HL-60 (cell line): ENCODE measurements at regions not wholly inside any gene's neighbourhood (a gene's known extent, or its start where the extent isn't known, plus 50 kb on each side); places are given as distances from the start of the nearest gene placed in this dataset.
A peak's percentile ranks its signal among the peaks of the same experiment; 100 is the strongest.

Experiments
- CTCF ChIP-seq: IDR thresholded peaks from one replicate; pipeline ENCODE4 v1.5.1; 2011; ENCODE audit warnings: low read length, control low read depth, inconsistent platforms; ENCODE audit not compliant: insufficient read depth
- GABPA ChIP-seq: IDR thresholded peaks from 2 replicates; pipeline ENCODE4 v1.6.1; 2012; ENCODE audit warnings: low read depth
- POLR2AphosphoS5 ChIP-seq: IDR thresholded peaks from 2 replicates; pipeline ENCODE4 v1.6.1; 2012; ENCODE audit warnings: low read depth
- REST ChIP-seq: IDR thresholded peaks from 2 replicates; pipeline ENCODE4 v1.6.1; 2012; ENCODE audit warnings: low read depth; ENCODE audit not compliant: insufficient replicate concordance
- SPI1 ChIP-seq: IDR thresholded peaks from 2 replicates; pipeline ENCODE4 v1.6.1; 2012; ENCODE audit warnings: low read depth, mild to moderate bottlenecking, borderline replicate concordance

GRCh38 chr6:139764498-139764986 lies 390.1 kb upstream of the CITED2 start:
- TF ChIP-seq CTCF = no peak
- TF ChIP-seq POLR2AphosphoS5 = no peak
- peak; percentile 16 for TF ChIP-seq REST
- no peak for TF ChIP-seq GABPA
- TF ChIP-seq SPI1 = peak; percentile 85; the same call in 1 of the 2 replicates
